ENCODE measurements at regions not wholly inside any gene's neighbourhood (a gene's known extent, or its start where the extent isn't known, plus 50 kb on each side); places are given as distances from the start of the nearest gene placed in this dataset.

DNA sequence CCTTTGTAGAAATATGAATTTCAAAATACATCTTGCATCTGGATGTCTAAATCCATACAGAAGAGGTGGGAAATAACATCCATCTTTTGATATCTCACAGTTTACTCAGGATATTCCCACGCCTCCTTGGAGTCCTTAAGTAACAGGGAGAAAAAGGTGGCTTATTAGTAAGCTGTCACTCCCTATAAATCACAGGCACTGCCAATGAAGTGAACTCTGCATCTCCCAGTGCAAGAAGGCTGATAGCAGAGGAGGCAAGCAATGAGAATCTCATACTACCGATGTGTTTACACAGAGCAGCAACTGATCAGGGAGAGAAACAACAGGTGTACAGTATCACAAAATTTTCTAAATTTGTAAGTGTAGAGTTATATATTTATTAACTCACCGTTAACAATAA, 551.8 kb downstream of the NXPH1 start:
- TF ChIP-seq, protein P1, sequence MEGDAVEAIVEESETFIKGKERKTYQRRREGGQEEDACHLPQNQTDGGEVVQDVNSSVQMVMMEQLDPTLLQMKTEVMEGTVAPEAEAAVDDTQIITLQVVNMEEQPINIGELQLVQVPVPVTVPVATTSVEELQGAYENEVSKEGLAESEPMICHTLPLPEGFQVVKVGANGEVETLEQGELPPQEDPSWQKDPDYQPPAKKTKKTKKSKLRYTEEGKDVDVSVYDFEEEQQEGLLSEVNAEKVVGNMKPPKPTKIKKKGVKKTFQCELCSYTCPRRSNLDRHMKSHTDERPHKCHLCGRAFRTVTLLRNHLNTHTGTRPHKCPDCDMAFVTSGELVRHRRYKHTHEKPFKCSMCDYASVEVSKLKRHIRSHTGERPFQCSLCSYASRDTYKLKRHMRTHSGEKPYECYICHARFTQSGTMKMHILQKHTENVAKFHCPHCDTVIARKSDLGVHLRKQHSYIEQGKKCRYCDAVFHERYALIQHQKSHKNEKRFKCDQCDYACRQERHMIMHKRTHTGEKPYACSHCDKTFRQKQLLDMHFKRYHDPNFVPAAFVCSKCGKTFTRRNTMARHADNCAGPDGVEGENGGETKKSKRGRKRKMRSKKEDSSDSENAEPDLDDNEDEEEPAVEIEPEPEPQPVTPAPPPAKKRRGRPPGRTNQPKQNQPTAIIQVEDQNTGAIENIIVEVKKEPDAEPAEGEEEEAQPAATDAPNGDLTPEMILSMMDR (conservative IDR thresholded peaks at IDR 0.05): no peak
- no peak overlapping the region for H2BK12ac ChIP-seq (ENCODE audit: insufficient read length, low read depth, low read length)
- Mint-ChIP-seq H3K4me1 (peaks cover 11% of the 10 kb centered on the region in 2 experiments), H3K36me3 (ENCODE audit: insufficient read depth in 1 of 3, low read depth in 3 of 3) (no peaks in the 10 kb centered on the region), H3K9me3 (peaks cover 0 to 3% of the 10 kb centered on the region in 2 experiments; a peak in 2 of 5 replicates), H3K27ac (no peak overlapping the region), H3K27me3 (ENCODE audit: low read depth) (no peaks in the 10 kb centered on the region), H3K4me3 (no peak overlapping the region)
- H2BK120ac ChIP-seq (ENCODE audit: low read depth, low read length, poor library complexity, severe bottlenecking): no peak overlapping the region
- H4K8ac ChIP-seq (replicated peaks; ENCODE audit: insufficient read length, low read depth, low read length): no peak overlapping the region
- H2AFZ ChIP-seq (ENCODE audit: low read length): no peak overlapping the region
- H3K4ac ChIP-seq (ENCODE audit: low read depth, low read length): no peak overlapping the region
- no peak overlapping the region for H3K23ac ChIP-seq (ENCODE audit: insufficient read length, low read depth, low read length)
- no peak for DNase-seq
- no peak overlapping the region for H3K18ac ChIP-seq (ENCODE audit: insufficient read length, low read depth, low read length)
- no peaks in the 10 kb centered on the region for H3K9me3 ChIP-seq (ENCODE audit: control insufficient read depth, low read depth, low read length)
- no peaks in the 10 kb centered on the region for H4K20me1 ChIP-seq (ENCODE audit: control insufficient read depth, insufficient read depth, insufficient read length)
- no peak overlapping the region for H3K4me2 ChIP-seq (ENCODE audit: insufficient read depth, insufficient read length, low read length)
- no peak overlapping the region for H2AK5ac ChIP-seq (ENCODE audit: insufficient read length, low read length)
- no peak overlapping the region for H4K91ac ChIP-seq (ENCODE audit: insufficient read length, low read depth, low read length)
- no peaks in the 10 kb centered on the region for H3K79me1 ChIP-seq (ENCODE audit: insufficient read depth, low read depth, low read length, poor library complexity, severe bottlenecking)
- no peak overlapping the region for H3K56ac ChIP-seq (ENCODE audit: insufficient read length, low read depth, low read length)
- no CpG with 5 or more reads among the region's 3 CpGs for WGBS (ENCODE audit: extremely low coverage, insufficient read length, low lambda C conversion rate)
- H2BK20ac ChIP-seq (ENCODE audit: low read depth, low read length, poor library complexity, severe bottlenecking): no peak overlapping the region
- no peak overlapping the region for H3K27ac ChIP-seq (ENCODE audit: insufficient read length, low read depth, low read length)
- no peak overlapping the region for H2BK5ac ChIP-seq (ENCODE audit: insufficient read length, low read length)
- no peak overlapping the region for H2BK15ac ChIP-seq (ENCODE audit: low read depth, low read length)
- no peaks in the 10 kb centered on the region for H3K27me3 ChIP-seq (ENCODE audit: insufficient read depth, low read length)
- H3T11ph ChIP-seq (ENCODE audit: low read length): no peak overlapping the region
- no peaks in the 10 kb centered on the region for H3K4me1 ChIP-seq (ENCODE audit: insufficient read depth, low read length)
- H4K5ac ChIP-seq (ENCODE audit: insufficient read length, low read depth, low read length): no peak overlapping the region
- H3K9ac ChIP-seq (ENCODE audit: extremely low read depth, insufficient read length, low read length): no peak overlapping the region
- H3K14ac ChIP-seq (ENCODE audit: insufficient read depth, low read length): no peak overlapping the region
- H3K79me2 ChIP-seq (ENCODE audit: insufficient read depth, low read length): no peaks in the 10 kb centered on the region
- no peaks in the 10 kb centered on the region for H3K23me2 ChIP-seq (ENCODE audit: insufficient read length, low read depth, low read length, poor library complexity, severe bottlenecking)

Measured in H9 (cell line).